ENCODE measurements at regions not wholly inside any gene's neighbourhood (a gene's known extent, or its start where the extent isn't known, plus 50 kb on each side); places are given as distances from the start of the nearest gene placed in this dataset.
"Not testable (repeated sequence)": the region's sequence is repeated elsewhere in the genome, so short reads cannot be mapped to it uniquely, and the experiment has no call there.

GRCh38 chr10:80964955-80965614 lies 427.4 kb downstream of the SH2D4B start:
- no peak overlapping the region for H3K27ac Mint-ChIP-seq
- H3K4me1 Mint-ChIP-seq (ENCODE audit: low read depth): no peaks in the 10 kb centered on the region
- no peak for DNase-seq (ENCODE audit: low spot score)
- H3K27me3 Mint-ChIP-seq (ENCODE audit: low read depth): no peaks in the 10 kb centered on the region
- no peak overlapping the region for H3K4me3 Mint-ChIP-seq
- H3K36me3 Mint-ChIP-seq (ENCODE audit: low read depth): no peaks in the 10 kb centered on the region
- H3K9me3 Mint-ChIP-seq: no peaks in the 10 kb centered on the region

GRCh38 chr10:80966326-80966986 lies 428.8 kb downstream of the SH2D4B start:
- DNase-seq (ENCODE audit: low spot score): no peak
- Mint-ChIP-seq H3K27ac (no peak overlapping the region), H3K4me1 (ENCODE audit: low read depth) (no peaks in the 10 kb centered on the region), H3K9me3 (no peaks in the 10 kb centered on the region), H3K36me3 (ENCODE audit: low read depth) (no peaks in the 10 kb centered on the region), H3K27me3 (ENCODE audit: low read depth) (no peaks in the 10 kb centered on the region), H3K4me3 (no peak overlapping the region)

- not testable (repeated sequence) for H3K4me3 Mint-ChIP-seq; H3K36me3 Mint-ChIP-seq (ENCODE audit: low read depth); H3K4me1 Mint-ChIP-seq (ENCODE audit: low read depth); DNase-seq (ENCODE audit: low spot score); H3K9me3 Mint-ChIP-seq; H3K27me3 Mint-ChIP-seq (ENCODE audit: low read depth); H3K27ac Mint-ChIP-seq
Observed at GRCh38 chr10:80967357-80967756, 429.7 kb downstream of the SH2D4B start.

- H3K4me1 Mint-ChIP-seq (ENCODE audit: low read depth): no peaks in the 10 kb centered on the region
- no peaks in the 10 kb centered on the region for H3K36me3 Mint-ChIP-seq (ENCODE audit: low read depth)
- no peaks in the 10 kb centered on the region for H3K9me3 Mint-ChIP-seq
- no peaks in the 10 kb centered on the region for H3K27me3 Mint-ChIP-seq (ENCODE audit: low read depth)
- H3K4me3 Mint-ChIP-seq: no peak overlapping the region
- no peak for DNase-seq (ENCODE audit: low spot score)
- H3K27ac Mint-ChIP-seq: no peak overlapping the region
Observed at GRCh38 chr10:80968903-80969302, 431.2 kb downstream of the SH2D4B start.

- Mint-ChIP-seq H3K9me3 (no peaks in the 10 kb centered on the region), H3K36me3 (ENCODE audit: low read depth) (no peaks in the 10 kb centered on the region), H3K27me3 (ENCODE audit: low read depth) (no peaks in the 10 kb centered on the region), H3K4me1 (ENCODE audit: low read depth) (no peaks in the 10 kb centered on the region), H3K4me3 (no peak overlapping the region), H3K27ac (no peak overlapping the region)
- DNase-seq (ENCODE audit: low spot score): no peak
Observed at GRCh38 chr10:80971461-80971860, 433.8 kb downstream of the SH2D4B start.

- Mint-ChIP-seq H3K27ac (no peak overlapping the region), H3K36me3 (ENCODE audit: low read depth) (no peaks in the 10 kb centered on the region), H3K4me1 (ENCODE audit: low read depth) (no peaks in the 10 kb centered on the region), H3K27me3 (ENCODE audit: low read depth) (no peaks in the 10 kb centered on the region), H3K9me3 (no peaks in the 10 kb centered on the region), H3K4me3 (no peak overlapping the region)
- no peak for DNase-seq (ENCODE audit: low spot score)
Observed at GRCh38 chr10:80976658-80977057, 439.0 kb downstream of the SH2D4B start.

- Mint-ChIP-seq H3K27ac (no peak overlapping the region), H3K4me3 (no peak overlapping the region), H3K27me3 (ENCODE audit: low read depth) (no peaks in the 10 kb centered on the region), H3K9me3 (no peaks in the 10 kb centered on the region), H3K36me3 (ENCODE audit: low read depth) (no peaks in the 10 kb centered on the region), H3K4me1 (ENCODE audit: low read depth) (no peaks in the 10 kb centered on the region)
- no peak for DNase-seq (ENCODE audit: low spot score)
Observed at GRCh38 chr10:80985102-80985501, 447.4 kb downstream of the SH2D4B start.

GRCh38 chr10:80986596-80986995 lies 448.9 kb downstream of the SH2D4B start:
- Mint-ChIP-seq H3K9me3 (no peaks in the 10 kb centered on the region), H3K4me3 (no peak overlapping the region), H3K4me1 (ENCODE audit: low read depth) (no peaks in the 10 kb centered on the region), H3K36me3 (ENCODE audit: low read depth) (no peaks in the 10 kb centered on the region), H3K27me3 (ENCODE audit: low read depth) (no peaks in the 10 kb centered on the region), H3K27ac (no peak overlapping the region)
- DNase-seq (ENCODE audit: low spot score): no peak

- no peaks in the 10 kb centered on the region for H3K4me1 Mint-ChIP-seq (ENCODE audit: low read depth)
- no peak overlapping the region for H3K27ac Mint-ChIP-seq
- DNase-seq (ENCODE audit: low spot score): no peak
- no peaks in the 10 kb centered on the region for H3K9me3 Mint-ChIP-seq
- no peak overlapping the region for H3K4me3 Mint-ChIP-seq
- H3K36me3 Mint-ChIP-seq (ENCODE audit: low read depth): no peaks in the 10 kb centered on the region
- H3K27me3 Mint-ChIP-seq (ENCODE audit: low read depth): no peaks in the 10 kb centered on the region
Observed at GRCh38 chr10:80988755-80989154, 451.1 kb downstream of the SH2D4B start.

GRCh38 chr10:80996615-80997193 lies 459.0 kb downstream of the SH2D4B start:
- no peak overlapping the region for H3K4me3 Mint-ChIP-seq
- H3K27me3 Mint-ChIP-seq (ENCODE audit: low read depth): no peaks in the 10 kb centered on the region
- H3K27ac Mint-ChIP-seq: no peak overlapping the region
- H3K9me3 Mint-ChIP-seq: no peaks in the 10 kb centered on the region
- H3K4me1 Mint-ChIP-seq (ENCODE audit: low read depth): no peaks in the 10 kb centered on the region
- H3K36me3 Mint-ChIP-seq (ENCODE audit: low read depth): no peaks in the 10 kb centered on the region
- DNase-seq (ENCODE audit: low spot score): no peak

GRCh38 chr10:81000781-81001180 lies 463.1 kb downstream of the SH2D4B start:
- Mint-ChIP-seq H3K27me3 (ENCODE audit: low read depth) (no peaks in the 10 kb centered on the region), H3K4me1 (ENCODE audit: low read depth) (no peaks in the 10 kb centered on the region)
- DNase-seq (ENCODE audit: low spot score): no peak

GRCh38 chr10:81002382-81002781 lies 464.7 kb downstream of the SH2D4B start:
- no peak for DNase-seq (ENCODE audit: low spot score)
- H3K27me3 Mint-ChIP-seq (ENCODE audit: low read depth): no peaks in the 10 kb centered on the region
- no peaks in the 10 kb centered on the region for H3K9me3 Mint-ChIP-seq
- no peaks in the 10 kb centered on the region for H3K36me3 Mint-ChIP-seq (ENCODE audit: low read depth)
- H3K4me3 Mint-ChIP-seq: no peak overlapping the region
- H3K4me1 Mint-ChIP-seq (ENCODE audit: low read depth): no peaks in the 10 kb centered on the region
- no peak overlapping the region for H3K27ac Mint-ChIP-seq

More at GRCh38 chr10:81000781-81001180, 463.1 kb downstream of the SH2D4B start:
- H3K4me3 Mint-ChIP-seq: no peak overlapping the region
- H3K9me3 Mint-ChIP-seq: no peaks in the 10 kb centered on the region
- H3K27ac Mint-ChIP-seq: no peak overlapping the region
- H3K36me3 Mint-ChIP-seq (ENCODE audit: low read depth): no peaks in the 10 kb centered on the region

GRCh38 chr10:81007872-81008271 lies 470.2 kb downstream of the SH2D4B start:
- no peak overlapping the region for H3K4me3 Mint-ChIP-seq
- H3K27ac Mint-ChIP-seq: no peak overlapping the region
- no peaks in the 10 kb centered on the region for H3K27me3 Mint-ChIP-seq (ENCODE audit: low read depth)
- no peaks in the 10 kb centered on the region for H3K4me1 Mint-ChIP-seq (ENCODE audit: low read depth)
- H3K9me3 Mint-ChIP-seq: no peaks in the 10 kb centered on the region
- no peak for DNase-seq (ENCODE audit: low spot score)
- H3K36me3 Mint-ChIP-seq (ENCODE audit: low read depth): no peaks in the 10 kb centered on the region

GRCh38 chr10:81008726-81009125 lies 471.0 kb downstream of the SH2D4B start:
- Mint-ChIP-seq H3K27ac (no peak overlapping the region), H3K27me3 (ENCODE audit: low read depth) (no peaks in the 10 kb centered on the region), H3K9me3 (no peaks in the 10 kb centered on the region), H3K4me1 (ENCODE audit: low read depth) (no peaks in the 10 kb centered on the region), H3K4me3 (no peak overlapping the region), H3K36me3 (ENCODE audit: low read depth) (no peaks in the 10 kb centered on the region)
- DNase-seq (ENCODE audit: low spot score): no peak

Measured in T-helper 2 cell treated with Interferon-gamma antibody and Interleukin-4, amounts not matched to agents 5 μg/mL and 100 μg/mL, for 36 hours (primary cell).